GM18907 (cell line): ENCODE measurements at regions not wholly inside any gene's neighbourhood (a gene's known extent, or its start where the extent isn't known, plus 50 kb on each side); places are given as distances from the start of the nearest gene placed in this dataset.
A peak's percentile ranks its signal among the peaks of the same experiment; 100 is the strongest.
"Not testable (repeated sequence)": the region's sequence is repeated elsewhere in the genome, so short reads cannot be mapped to it uniquely, and the experiment has no call there.

Source experiments
- ATAC-seq: cut with Tn5 transposase; IDR thresholded peaks from one replicate; pipeline ENCODE4 v1.9.1; 2021; ENCODE audit warnings: mild to moderate bottlenecking, moderate library complexity; ENCODE audit not compliant: unreplicated experiment

GRCh38 chr17:45554479-45554878 is 64.0 kb upstream of the PLEKHM1 start:
- not testable (repeated sequence) for ATAC-seq

DNA sequence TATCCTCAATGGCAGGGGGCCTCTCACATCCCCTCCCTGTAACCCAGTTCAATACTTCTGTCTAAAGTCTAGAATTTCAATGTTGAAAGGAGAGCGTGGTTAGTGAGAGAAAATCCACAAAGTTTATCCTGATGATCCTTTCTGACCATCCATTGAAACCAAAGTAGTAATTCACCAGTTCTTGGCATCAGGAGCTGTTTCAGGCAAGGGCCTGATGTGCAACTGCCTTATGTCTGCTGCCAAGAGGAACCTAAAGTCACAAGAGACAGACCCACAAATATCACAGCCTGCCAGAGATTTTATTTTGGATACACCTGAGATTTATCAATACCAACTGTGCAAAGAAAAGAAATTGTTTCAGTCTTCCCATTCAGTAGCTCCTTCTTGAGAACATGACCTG is 68.3 kb upstream of the PLEKHM1 start:
- not testable (repeated sequence) for ATAC-seq

DNA sequence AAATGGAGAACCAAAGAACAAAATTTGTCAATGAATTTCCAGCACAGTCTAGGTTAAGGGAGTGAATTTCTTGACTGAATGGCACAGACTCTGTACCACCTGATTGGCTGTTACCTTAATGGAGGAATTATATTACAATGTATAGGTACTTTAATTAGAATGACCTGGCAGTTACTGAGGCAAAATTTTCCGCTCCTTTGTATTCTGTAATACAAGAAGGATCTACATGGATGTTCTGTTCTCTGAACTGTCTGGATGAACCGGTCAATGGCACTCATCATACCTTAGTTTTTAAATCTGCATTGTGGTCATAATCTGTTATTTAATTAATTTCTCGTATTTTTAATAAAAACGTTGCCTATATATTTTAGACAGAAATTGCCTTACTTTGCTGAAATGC is 72.3 kb upstream of the PLEKHM1 start:
- not testable (repeated sequence) for ATAC-seq

DNA sequence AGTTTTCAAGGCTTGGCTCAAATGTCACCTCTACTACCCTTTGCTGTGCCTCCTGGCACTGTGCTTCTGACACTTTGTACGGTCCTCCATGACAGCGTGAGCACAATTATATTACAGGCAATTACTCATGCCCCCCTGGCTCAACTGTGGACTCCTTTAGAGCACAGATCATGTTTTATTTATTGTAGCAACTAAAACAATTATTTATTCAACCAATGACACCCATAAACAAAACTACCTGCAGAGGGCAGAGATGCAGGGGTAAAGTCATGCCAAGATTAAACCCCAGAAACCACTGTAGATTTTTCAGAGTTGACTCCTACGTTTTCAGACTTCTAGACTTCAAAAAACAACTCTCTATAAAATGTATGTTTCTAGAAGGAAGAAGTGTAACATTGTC is 72.8 kb upstream of the PLEKHM1 start:
- not testable (repeated sequence) for ATAC-seq

DNA sequence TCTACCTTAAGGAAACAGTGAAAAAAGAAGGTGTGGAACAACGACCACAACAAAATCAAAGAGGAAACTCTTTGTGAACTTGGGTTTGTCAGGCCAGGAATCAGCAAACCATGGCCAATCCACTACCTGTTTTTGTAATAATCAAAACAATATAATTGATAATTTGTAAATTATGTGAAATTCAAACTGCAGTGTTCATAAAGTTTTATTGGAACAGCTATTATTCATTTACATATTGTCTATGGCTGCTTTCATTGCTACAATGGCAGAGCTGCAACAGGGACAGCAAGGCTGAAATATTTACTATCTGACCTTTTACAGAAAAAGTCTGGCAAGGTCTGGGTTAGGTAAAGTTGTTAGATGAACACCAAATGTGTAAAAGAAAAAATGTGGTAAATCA is 77.8 kb upstream of the PLEKHM1 start:
- not testable (repeated sequence) for ATAC-seq

DNA sequence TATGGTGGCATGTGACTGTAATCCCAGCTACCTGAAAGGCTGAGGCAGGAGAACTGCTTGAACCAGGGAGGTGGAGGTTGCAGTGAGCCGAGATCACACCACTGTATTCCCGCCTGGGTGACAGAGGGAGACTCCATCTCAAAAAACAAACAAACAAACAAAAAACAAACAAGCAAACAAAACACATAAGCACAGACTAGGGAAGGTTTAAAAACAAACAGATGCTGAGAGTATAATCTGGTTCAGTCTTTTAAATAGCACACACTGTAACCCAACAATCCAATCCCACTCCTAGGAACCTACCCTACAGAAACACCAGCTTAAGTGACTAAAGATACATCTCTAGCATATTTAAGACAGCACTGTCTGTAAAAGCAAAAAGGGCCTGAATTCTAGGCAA is 82.8 kb upstream of the PLEKHM1 start:
- not testable (repeated sequence) for ATAC-seq

GRCh38 chr17:45573924-45574770 is 83.6 kb upstream of the PLEKHM1 start:
- no peak for ATAC-seq

GRCh38 chr17:45575126-45575885 is 84.8 kb upstream of the PLEKHM1 start:
- no peak for ATAC-seq

GRCh38 chr17:45576527-45577307 is 86.2 kb upstream of the PLEKHM1 start:
- not testable (repeated sequence) for ATAC-seq

DNA sequence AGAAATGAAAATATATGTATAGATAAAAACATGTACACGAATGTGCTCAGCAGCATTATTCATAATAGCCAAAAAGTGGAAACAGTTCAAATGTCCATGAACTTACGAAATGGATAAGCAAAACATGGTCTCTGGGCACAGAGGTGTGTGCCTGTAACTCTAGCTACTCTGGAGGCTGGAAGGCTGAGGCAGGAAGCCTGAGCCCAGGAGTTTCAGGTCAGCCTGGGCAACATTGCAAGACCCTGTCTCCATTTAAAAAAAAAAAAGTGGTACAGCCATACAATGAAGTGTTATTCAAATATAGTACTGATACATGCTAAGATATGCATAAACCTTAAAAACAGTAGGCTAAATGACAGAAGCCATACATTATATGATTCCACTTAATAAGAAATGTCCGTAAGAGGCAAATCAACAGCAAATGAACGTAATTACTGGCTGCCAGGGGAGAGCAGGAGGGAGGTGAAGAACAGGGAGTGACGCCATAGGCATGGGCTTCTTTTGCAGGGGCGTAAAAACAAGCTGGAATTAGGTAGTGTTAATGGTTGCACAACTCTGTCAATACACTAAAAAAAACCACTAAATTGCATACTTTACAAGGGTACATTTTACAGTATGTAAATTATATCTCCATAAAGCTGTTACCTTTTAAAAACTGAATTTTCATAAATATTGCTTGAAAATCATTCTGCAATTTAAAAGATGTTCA is 87.2 kb upstream of the PLEKHM1 start:
- ATAC-seq, result no peak

DNA sequence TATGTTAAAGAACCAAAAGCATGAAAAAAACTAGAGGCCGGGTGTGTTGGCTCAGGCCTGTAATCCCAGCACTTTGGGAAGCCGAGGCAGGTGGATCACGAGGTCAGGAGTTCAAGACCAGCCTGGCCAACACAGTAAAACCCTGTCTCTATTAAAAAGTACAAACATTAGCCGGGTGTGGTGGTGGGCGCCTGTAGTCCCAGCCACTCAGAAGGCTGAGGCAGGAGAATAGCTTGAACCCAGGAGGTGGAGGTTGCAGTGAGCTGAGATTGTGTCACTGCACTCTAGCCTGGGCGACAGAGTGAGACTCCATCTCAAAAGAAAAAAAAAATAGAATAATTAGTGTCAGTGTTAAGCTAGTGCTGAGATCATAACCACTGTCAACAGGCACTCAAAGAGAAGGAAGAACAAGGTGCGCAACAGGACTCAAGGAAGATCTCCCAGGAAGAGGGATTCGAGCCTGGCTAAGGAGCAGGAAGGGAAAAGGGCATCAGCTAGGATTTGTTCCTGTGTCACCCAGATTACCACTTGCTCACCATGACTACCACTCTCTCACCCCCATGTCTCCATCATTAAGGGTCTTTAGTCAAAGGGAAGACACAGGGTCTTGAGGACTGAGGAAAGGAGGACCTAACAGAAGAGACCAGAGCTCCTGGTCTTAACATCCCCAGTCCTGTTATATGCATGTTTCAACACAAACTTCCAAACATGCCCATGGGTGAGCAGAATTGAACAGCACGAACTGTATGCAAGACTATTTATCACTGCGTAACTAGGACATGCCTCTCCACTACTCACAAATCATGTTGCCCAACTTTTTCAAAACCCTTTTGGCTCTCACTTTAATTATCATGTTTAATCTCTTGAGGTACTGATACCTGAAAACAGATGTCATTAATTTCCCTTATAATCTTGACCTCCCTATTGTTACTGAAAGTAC is 88.3 kb upstream of the PLEKHM1 start:
- no peak for ATAC-seq

GRCh38 chr17:45579529-45580495 is 89.3 kb upstream of the PLEKHM1 start:
- no peak for ATAC-seq

DNA sequence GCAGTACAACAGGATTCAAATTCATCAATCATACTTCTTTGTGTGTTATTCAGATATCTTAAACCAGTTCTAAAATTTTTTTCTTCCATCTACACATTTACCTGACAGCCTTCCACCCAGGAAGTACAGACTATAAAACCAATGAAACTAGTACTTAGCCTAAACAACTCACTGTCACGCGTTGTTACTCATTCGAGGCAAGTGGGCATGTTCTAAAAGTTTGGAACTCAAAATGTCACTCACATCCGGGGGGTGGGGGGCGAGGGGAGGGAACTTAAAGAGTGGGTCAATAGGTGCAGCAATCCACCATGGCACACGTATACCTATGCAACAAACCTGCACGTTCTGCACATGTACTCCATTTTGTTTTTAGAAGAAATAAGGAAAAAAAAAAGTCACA is 90.4 kb upstream of the PLEKHM1 start:
- no peak for ATAC-seq

GRCh38 chr17:45581860-45582259 is 91.3 kb upstream of the PLEKHM1 start:
- ATAC-seq, result no peak

- peak; percentile 54 for ATAC-seq
These were observed 93.8 kb upstream of the PLEKHM1 start for GRCh38 chr17:45584092-45585036.

DNA sequence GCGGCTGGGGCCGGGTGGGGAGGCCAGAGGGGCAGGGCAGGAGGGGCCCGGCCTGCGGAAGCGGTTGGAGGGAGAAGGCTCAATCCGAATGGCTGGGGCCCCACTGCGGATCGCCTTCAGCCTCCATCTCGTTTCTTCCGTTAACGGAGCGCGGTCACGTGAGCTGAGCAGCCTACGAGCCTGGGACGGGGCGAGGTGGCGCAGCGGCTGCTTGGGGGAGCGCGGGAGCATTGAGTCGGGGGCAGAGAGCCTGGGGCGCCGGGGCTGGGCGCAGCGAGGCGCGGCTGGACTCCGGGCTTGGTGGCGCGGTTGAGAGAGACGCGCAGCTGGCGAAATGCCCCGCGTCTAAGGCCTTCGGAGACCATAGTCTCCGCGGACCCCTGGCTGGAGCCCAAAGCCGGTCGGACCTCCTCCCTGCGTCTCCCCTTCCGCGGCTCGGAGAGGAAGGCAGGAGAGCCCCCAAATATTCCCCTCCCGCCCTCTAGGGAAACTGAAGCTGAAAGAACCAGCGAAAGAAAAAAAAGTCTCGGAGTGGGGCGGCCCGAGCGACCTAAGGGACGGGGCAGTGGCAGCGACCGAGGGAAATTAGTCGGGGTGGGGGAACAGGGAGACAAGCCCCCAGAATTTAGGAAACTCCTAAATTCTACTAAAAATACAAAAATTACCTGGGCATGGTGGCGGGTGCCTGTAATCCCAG is 94.7 kb upstream of the PLEKHM1 start:
- peak; percentile 70 for ATAC-seq
